GM13976 (cell line): ENCODE measurements at regions not wholly inside any gene's neighbourhood (a gene's known extent, or its start where the extent isn't known, plus 50 kb on each side); places are given as distances from the start of the nearest gene placed in this dataset.

ENCODE experiments used
- DNase-seq: peaks from one replicate; pipeline ENCODE4 v3.0.0; 2012; ENCODE audit warnings: low spot score
- in situ Hi-C: fragments of 300-500 bp; cut with MboI; formaldehyde crosslinking; loops from one replicate; pipeline ENCODE4 v1.12.0; 2022; ENCODE audit warnings: low sequenced_read_pairs, mixed read lengths, inconsistent platforms; ENCODE audit not compliant: unreplicated experiment
- TF ChIP-seq, protein P1 (sequence below): IDR thresholded peaks from 2 replicates; pipeline ENCODE4 v1.5.1; 2012; ENCODE audit warnings: borderline replicate concordance, mild to moderate bottlenecking; ENCODE audit not compliant: insufficient read depth; ENCODE audit errors: extremely low read depth, missing control alignments, control extremely low read depth

- TF ChIP-seq, protein P1, sequence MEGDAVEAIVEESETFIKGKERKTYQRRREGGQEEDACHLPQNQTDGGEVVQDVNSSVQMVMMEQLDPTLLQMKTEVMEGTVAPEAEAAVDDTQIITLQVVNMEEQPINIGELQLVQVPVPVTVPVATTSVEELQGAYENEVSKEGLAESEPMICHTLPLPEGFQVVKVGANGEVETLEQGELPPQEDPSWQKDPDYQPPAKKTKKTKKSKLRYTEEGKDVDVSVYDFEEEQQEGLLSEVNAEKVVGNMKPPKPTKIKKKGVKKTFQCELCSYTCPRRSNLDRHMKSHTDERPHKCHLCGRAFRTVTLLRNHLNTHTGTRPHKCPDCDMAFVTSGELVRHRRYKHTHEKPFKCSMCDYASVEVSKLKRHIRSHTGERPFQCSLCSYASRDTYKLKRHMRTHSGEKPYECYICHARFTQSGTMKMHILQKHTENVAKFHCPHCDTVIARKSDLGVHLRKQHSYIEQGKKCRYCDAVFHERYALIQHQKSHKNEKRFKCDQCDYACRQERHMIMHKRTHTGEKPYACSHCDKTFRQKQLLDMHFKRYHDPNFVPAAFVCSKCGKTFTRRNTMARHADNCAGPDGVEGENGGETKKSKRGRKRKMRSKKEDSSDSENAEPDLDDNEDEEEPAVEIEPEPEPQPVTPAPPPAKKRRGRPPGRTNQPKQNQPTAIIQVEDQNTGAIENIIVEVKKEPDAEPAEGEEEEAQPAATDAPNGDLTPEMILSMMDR, result no peak
Measured at GRCh38 chr18:78165525-78165924, 814.1 kb upstream of the SALL3 start.

GRCh38 chr18:78168526-78168925 lies 811.1 kb upstream of the SALL3 start:
- in situ Hi-C loops, result loop anchor here (25.0 kb wide), 1 partner anchor 1881 kb away; no protein-coding TSS in a partner anchor
- TF ChIP-seq, protein P1, result no peak
- no peak for DNase-seq

More at GRCh38 chr18:78165525-78165924, 814.1 kb upstream of the SALL3 start:
- no peak for DNase-seq
- in situ Hi-C loops, result loop anchor here (25.0 kb wide), 1 partner anchor 1878 kb away; no protein-coding TSS in a partner anchor

DNA sequence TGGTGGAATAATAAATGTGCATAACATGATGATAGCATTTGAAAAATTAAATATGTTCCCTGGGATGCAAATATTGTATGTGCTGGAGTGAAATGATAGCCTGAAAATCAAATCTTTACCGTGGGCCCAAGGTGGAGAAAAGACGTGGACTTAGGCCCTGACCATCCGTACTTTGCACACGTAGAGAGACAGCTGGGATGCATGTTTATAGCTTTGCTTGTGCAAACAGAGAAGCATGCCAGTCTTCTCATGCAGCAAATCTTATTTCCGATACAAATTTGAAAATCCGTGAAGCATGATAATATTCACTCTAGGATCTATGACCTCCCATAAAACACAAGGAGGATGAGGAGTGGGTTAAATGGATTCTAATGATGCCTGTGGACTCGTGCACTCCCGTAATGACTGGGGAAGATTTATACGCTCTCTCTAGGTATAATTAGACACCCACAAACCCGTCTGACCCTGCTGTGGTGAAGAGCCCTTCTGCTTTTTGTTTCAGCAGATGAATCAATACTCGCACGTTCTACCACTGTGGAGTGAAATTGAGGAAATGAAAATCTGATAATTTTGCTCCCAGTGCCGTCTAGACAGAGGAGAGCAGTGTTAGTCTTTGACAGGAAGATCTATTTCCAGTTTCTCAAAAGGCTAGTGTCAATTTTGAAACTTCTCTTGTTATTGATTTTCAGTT lies 810.3 kb upstream of the SALL3 start:
- TF ChIP-seq, protein P1, result no peak
- in situ Hi-C loops, result loop anchor here (25.0 kb wide), 1 partner anchor 1882 kb away; no protein-coding TSS in a partner anchor
- DNase-seq, result no peak

GRCh38 chr18:78171954-78172353 lies 807.7 kb upstream of the SALL3 start:
- TF ChIP-seq, protein P1, result no peak
- in situ Hi-C loops, result loop anchor here (25.0 kb wide), 1 partner anchor 1885 kb away; no protein-coding TSS in a partner anchor
- no peak for DNase-seq

GRCh38 chr18:78174737-78175136 lies 804.9 kb upstream of the SALL3 start:
- no peak for DNase-seq
- TF ChIP-seq, protein P1, result no peak
- in situ Hi-C loops, result loop anchor here (25.0 kb wide), 1 partner anchor 1887 kb away; no protein-coding TSS in a partner anchor

- no peak for DNase-seq
- TF ChIP-seq, protein P1, result no peak
- in situ Hi-C loops, result no loop called here
Measured at GRCh38 chr18:78178812-78179211, 800.8 kb upstream of the SALL3 start.
